SK-N-SH (cell line): ENCODE measurements at regions not wholly inside any gene's neighbourhood (a gene's known extent, or its start where the extent isn't known, plus 50 kb on each side); places are given as distances from the start of the nearest gene placed in this dataset.

Experiments
- CTCF ChIA-PET: fragments of 300-600, 350-600 bp; formaldehyde crosslinking; extraction: SDS; loops from one replicate; lab custom pipeline; 2021; lab: Yijun Ruan, JAX
- POLR2A ChIA-PET: fragments of 350-600 bp; sonication (Branson Sonifier 250); formaldehyde crosslinking; extraction: SDS; loops from one replicate; lab custom pipeline; 2020; ENCODE audit warnings: antibody characterized with exemption, inconsistent platforms; lab: Yijun Ruan, JAX
- DNase-seq: peaks from one replicate; pipeline ENCODE4 v3.0.0; 2012
- H2AFZ ChIP-seq: fragments of 200-600 bp; sonication (generic); 2 replicates; pipeline ENCODE4 v1.8.1; 2016; ENCODE audit warnings: antibody characterized with exemption, mild to moderate bottlenecking, low read depth
- H3F3A ChIP-seq: fragments of 200-600 bp; sonication (generic); replicated peaks from 2 replicates; pipeline ENCODE3; 2016; ENCODE audit warnings: antibody characterized with exemption, mild to moderate bottlenecking; ENCODE audit not compliant: insufficient read depth
- H3K27ac ChIP-seq, 2 experiments: fragments of 200-500 bp in 1 of 2; fragments of 200-600 bp in 1 of 2; sonication (Bioruptor generic) in 1 of 2; sonication (generic), shearing (Covaris generic) in 1 of 2; 2 replicates each; pipeline versions ENCODE4 v1.5.1 to v1.6.1; 2014 to 2016; ENCODE audit warnings: low read depth in 2 of 2, inconsistent platforms in 1 of 2, low read length in 1 of 2, mild to moderate bottlenecking in 1 of 2, mixed read lengths in 1 of 2
- H3K27me3 ChIP-seq: fragments of 200-600 bp; sonication (generic), shearing (Covaris generic); 2 replicates; pipeline ENCODE4 v1.6.1; 2016; ENCODE audit warnings: mixed run types; ENCODE audit not compliant: insufficient read depth
- H3K36me3 ChIP-seq, 2 experiments: fragments of 200-500 bp in 1 of 2; fragments of 200-600 bp in 1 of 2; sonication (Bioruptor generic) in 1 of 2; sonication (generic) in 1 of 2; replicated peaks in 1 of 2; 2 replicates each; pipeline versions ENCODE3 to v1.5.1; 2014 to 2016; ENCODE audit warnings: low read length in 1 of 2, mild to moderate bottlenecking in 1 of 2; ENCODE audit not compliant: insufficient read depth in 2 of 2, control insufficient read depth in 1 of 2
- H3K4me1 ChIP-seq, 2 experiments: fragments of 200-500 bp in 1 of 2; fragments of 200-600 bp in 1 of 2; sonication (Bioruptor generic) in 1 of 2; sonication (generic), shearing (Covaris generic) in 1 of 2; 2 replicates each; pipeline versions ENCODE4 v1.5.1 to v1.6.1; 2014 to 2016; ENCODE audit warnings: low read depth in 1 of 2, low read length in 1 of 2, mixed run types in 1 of 2; ENCODE audit not compliant: insufficient read depth in 2 of 2, control insufficient read depth in 1 of 2
- H3K4me2 ChIP-seq: fragments of 200-600 bp; sonication (generic), shearing (Covaris generic); 2 replicates; pipeline ENCODE4 v1.6.1; 2017; ENCODE audit warnings: mixed run types
- H3K4me3 ChIP-seq, 2 experiments: fragments of 200-500 bp in 1 of 2; fragments of 200-600 bp in 1 of 2; sonication (Bioruptor generic) in 1 of 2; sonication (generic), shearing (Covaris generic) in 1 of 2; 2 replicates each; pipeline versions ENCODE4 v1.5.1 to v1.8.1; 2014 to 2016; ENCODE audit warnings: low read depth in 2 of 2, inconsistent platforms in 1 of 2, low read length in 1 of 2, mild to moderate bottlenecking in 1 of 2, mixed read lengths in 1 of 2, moderate library complexity in 1 of 2
- H3K79me2 ChIP-seq: fragments of 200-600 bp; sonication (generic); 2 replicates; pipeline ENCODE4 v1.8.1; 2017; ENCODE audit warnings: mild to moderate bottlenecking; ENCODE audit not compliant: insufficient read depth
- H3K9ac ChIP-seq: fragments of 200-600 bp; sonication (generic); 2 replicates; pipeline ENCODE4 v1.6.1; 2017; ENCODE audit warnings: mixed run types
- H3K9me2 ChIP-seq: fragments of 200-600 bp; sonication (generic); 2 replicates; pipeline ENCODE4 v1.6.1; 2017; ENCODE audit warnings: mixed run types
- H3K9me3 ChIP-seq: fragments of 200-600 bp; sonication (generic); 2 replicates; pipeline ENCODE4 v1.6.1; 2017; ENCODE audit warnings: mixed run types, mild to moderate bottlenecking, moderate library complexity
- H4K20me1 ChIP-seq: fragments of 200-600 bp; sonication (generic); 2 replicates; pipeline ENCODE4 v1.6.1; 2017; ENCODE audit warnings: mild to moderate bottlenecking, mixed run types; ENCODE audit not compliant: insufficient read depth
- CHD2 ChIP-seq: fragments of 150-350 bp; IDR thresholded peaks from 2 replicates; pipeline ENCODE4 v1.6.1; 2018; ENCODE audit warnings: low read length; ENCODE audit not compliant: partially characterized antibody
- EZH2phosphoT487 ChIP-seq: fragments of 200-600 bp; sonication (generic); IDR thresholded peaks from 2 replicates; pipeline ENCODE4 v1.6.1; 2017; ENCODE audit warnings: low read depth, mixed run types, mild to moderate bottlenecking, antibody characterized with exemption, moderate library complexity, borderline replicate concordance
- FOXM1 ChIP-seq: IDR thresholded peaks from 2 replicates; pipeline ENCODE4 v1.4.0; 2012; ENCODE audit warnings: low read depth, mild to moderate bottlenecking
- GATA2 ChIP-seq: sonication (generic); formaldehyde crosslinking; IDR thresholded peaks from 2 replicates; pipeline ENCODE4 v1.5.0; 2020; ENCODE audit warnings: mild to moderate bottlenecking, missing genetic modification reagents
- IRF3 ChIP-seq: fragments of 150-350 bp; IDR thresholded peaks from 2 replicates; pipeline ENCODE4 v1.6.1; 2016; ENCODE audit warnings: mild to moderate bottlenecking, low read depth, low read length
- JUND ChIP-seq: IDR thresholded peaks from 2 replicates; pipeline ENCODE4 v1.4.0; 2012
- MEF2A ChIP-seq: IDR thresholded peaks from 2 replicates; pipeline ENCODE4 v1.4.0; 2012; ENCODE audit warnings: low read depth, borderline replicate concordance
- NRF1 ChIP-seq: IDR thresholded peaks from 2 replicates; pipeline ENCODE4 v1.6.1; 2012; ENCODE audit warnings: low read depth, mild to moderate bottlenecking, low read length
- POLR2AphosphoS5 ChIP-seq: IDR thresholded peaks from 2 replicates; pipeline ENCODE4 v1.6.1; 2012; ENCODE audit warnings: low read depth, low read length
- RAD21 ChIP-seq: IDR thresholded peaks from 2 replicates; pipeline ENCODE4 v1.6.1; 2012; ENCODE audit warnings: mild to moderate bottlenecking, low read length
- RCOR1 ChIP-seq: fragments of 150-350 bp; IDR thresholded peaks from 2 replicates; pipeline ENCODE4 v1.6.1; 2017; ENCODE audit warnings: antibody characterized with exemption, low read length
- SIN3A ChIP-seq: IDR thresholded peaks from 2 replicates; pipeline ENCODE4 v1.6.1; 2012; ENCODE audit warnings: low read depth, mild to moderate bottlenecking, low read length, moderate library complexity, borderline replicate concordance
- SMC3 ChIP-seq: IDR thresholded peaks from 2 replicates; pipeline ENCODE4 v1.6.1; 2012; ENCODE audit warnings: low read depth, low read length, improper control_type of control experiment
- TAF1 ChIP-seq: IDR thresholded peaks from 2 replicates; pipeline ENCODE4 v1.6.1; 2012; ENCODE audit warnings: low read depth, mild to moderate bottlenecking, low read length, moderate library complexity, borderline replicate concordance
- TCF12 ChIP-seq: IDR thresholded peaks from 2 replicates; pipeline ENCODE4 v1.4.0; 2012
- USF1 ChIP-seq: IDR thresholded peaks from 2 replicates; pipeline ENCODE4 v1.4.0; 2012; ENCODE audit warnings: low read depth, borderline replicate concordance
- WGBS: methylation state at CpG from one replicate; pipeline ENCODE4 v1.1.6; 2017; ENCODE audit warnings: low lambda C conversion rate; 5-methylcytosine and 5-hydroxymethylcytosine counted together
- TF ChIP-seq, protein P1 (sequence below): IDR thresholded peaks from 2 replicates; pipeline ENCODE4 v1.6.1; 2012; ENCODE audit warnings: mild to moderate bottlenecking, low read depth, low read length, moderate library complexity

DNA sequence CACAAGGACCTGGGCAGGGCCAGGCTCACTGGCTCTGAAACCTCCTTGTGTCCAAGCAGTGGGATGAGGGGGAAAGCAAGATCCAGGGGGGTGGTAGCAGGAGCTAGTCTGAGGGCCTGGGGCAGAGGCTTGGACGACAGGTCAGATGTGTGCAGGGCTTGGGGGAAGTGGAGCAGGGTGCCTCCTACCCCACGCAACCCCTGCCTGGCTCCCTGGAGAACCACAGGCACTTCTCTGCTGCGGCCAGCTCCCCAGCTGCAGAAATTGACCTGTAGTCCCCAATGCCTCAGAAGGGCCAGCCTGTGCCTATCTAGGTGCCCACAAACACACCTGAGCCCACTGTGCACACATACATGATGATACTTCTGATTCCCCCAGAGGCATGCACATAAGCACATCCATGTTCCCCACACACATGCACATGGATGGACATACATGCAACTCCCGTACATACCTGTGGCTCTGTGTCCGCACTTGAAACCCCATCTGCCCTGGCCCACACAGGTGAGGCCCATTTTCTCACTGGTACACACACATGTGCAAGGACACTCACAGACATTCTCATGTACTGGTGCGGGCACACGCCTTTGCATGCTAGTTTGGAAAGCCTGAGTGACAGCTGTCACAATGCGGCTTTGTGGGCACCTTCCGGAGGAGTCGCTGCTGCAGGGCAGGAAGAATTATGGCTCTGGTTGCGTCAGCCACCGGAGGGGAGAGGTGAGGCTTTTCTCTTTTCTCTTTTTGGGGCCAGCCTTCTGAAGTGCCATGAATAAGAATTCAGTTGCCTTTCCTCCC lies 247.2 kb upstream of the CSF3R start:
- Histone ChIP-seq H3K9me2 (no peaks in the 10 kb centered on the region), H4K20me1 (no peaks in the 10 kb centered on the region), H3K36me3 (no peaks in the 10 kb centered on the region), H2AFZ (no peak overlapping the region), H3K9me3 (no peaks in the 10 kb centered on the region), H3K27ac (no peak overlapping the region), H3K27me3 (no peaks in the 10 kb centered on the region), H3F3A (no peaks in the 10 kb centered on the region), H3K4me1 (no peaks in the 10 kb centered on the region), H3K4me2 (no peak overlapping the region), H3K4me3 (no peak overlapping the region), H3K9ac (no peak overlapping the region), H3K79me2 (no peaks in the 10 kb centered on the region)
- 62% methylated on average over 9 of the region's 12 CpGs for WGBS
- TF ChIP-seq RAD21 = no peak
- CTCF ChIA-PET = interaction anchor here (0.7 to 1.3 kb wide), 2 partner anchors 20 to 135 kb away, joined by 3 read pairs; no protein-coding TSS in a partner anchor
- DNase-seq = no peak
- POLR2A ChIA-PET = no interaction called here

DNA sequence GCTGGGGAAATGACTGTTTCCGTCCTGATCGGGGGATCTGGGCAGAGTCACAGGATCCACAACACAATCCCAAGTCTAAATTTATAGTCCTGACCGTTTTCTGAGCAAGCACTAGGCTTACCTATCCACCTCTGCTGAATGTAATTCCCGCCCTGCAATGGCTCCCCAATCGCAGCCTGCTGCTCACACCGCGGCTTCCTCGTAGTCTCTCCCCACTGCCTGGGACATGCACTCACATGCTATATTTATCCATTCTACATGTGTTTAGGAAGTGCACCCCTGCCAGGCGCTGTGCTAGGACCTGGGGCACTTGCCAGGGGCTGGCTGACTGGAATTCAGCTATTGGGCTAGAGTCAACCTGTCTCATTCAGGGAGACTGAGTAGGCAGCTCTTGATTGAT lies 246.6 kb upstream of the CSF3R start:
- H3K27me3 ChIP-seq = no peaks in the 10 kb centered on the region
- no peaks in the 10 kb centered on the region for H4K20me1 ChIP-seq
- no peak overlapping the region for H3K27ac ChIP-seq
- no peak for TF ChIP-seq TAF1
- no peak for TF ChIP-seq MEF2A
- TF ChIP-seq, protein P1, sequence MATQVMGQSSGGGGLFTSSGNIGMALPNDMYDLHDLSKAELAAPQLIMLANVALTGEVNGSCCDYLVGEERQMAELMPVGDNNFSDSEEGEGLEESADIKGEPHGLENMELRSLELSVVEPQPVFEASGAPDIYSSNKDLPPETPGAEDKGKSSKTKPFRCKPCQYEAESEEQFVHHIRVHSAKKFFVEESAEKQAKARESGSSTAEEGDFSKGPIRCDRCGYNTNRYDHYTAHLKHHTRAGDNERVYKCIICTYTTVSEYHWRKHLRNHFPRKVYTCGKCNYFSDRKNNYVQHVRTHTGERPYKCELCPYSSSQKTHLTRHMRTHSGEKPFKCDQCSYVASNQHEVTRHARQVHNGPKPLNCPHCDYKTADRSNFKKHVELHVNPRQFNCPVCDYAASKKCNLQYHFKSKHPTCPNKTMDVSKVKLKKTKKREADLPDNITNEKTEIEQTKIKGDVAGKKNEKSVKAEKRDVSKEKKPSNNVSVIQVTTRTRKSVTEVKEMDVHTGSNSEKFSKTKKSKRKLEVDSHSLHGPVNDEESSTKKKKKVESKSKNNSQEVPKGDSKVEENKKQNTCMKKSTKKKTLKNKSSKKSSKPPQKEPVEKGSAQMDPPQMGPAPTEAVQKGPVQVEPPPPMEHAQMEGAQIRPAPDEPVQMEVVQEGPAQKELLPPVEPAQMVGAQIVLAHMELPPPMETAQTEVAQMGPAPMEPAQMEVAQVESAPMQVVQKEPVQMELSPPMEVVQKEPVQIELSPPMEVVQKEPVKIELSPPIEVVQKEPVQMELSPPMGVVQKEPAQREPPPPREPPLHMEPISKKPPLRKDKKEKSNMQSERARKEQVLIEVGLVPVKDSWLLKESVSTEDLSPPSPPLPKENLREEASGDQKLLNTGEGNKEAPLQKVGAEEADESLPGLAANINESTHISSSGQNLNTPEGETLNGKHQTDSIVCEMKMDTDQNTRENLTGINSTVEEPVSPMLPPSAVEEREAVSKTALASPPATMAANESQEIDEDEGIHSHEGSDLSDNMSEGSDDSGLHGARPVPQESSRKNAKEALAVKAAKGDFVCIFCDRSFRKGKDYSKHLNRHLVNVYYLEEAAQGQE = no peak
- no peak for TF ChIP-seq SMC3
- TF ChIP-seq SIN3A = no peak
- TF ChIP-seq POLR2AphosphoS5 = no peak
- TF ChIP-seq GATA2 (CRISPR knock-in tag) = no peak
- TF ChIP-seq RAD21 = no peak
- TF ChIP-seq NRF1 = no peak
- TF ChIP-seq JUND = no peak
- no peak for TF ChIP-seq RCOR1
- TF ChIP-seq TCF12 = no peak
- TF ChIP-seq CHD2 = no peak
- no peak for TF ChIP-seq USF1
- TF ChIP-seq IRF3 = no peak
- TF ChIP-seq FOXM1 = no peak
- TF ChIP-seq EZH2phosphoT487 = no peak
- no peaks in the 10 kb centered on the region for H3K9me3 ChIP-seq
- no peak overlapping the region for H3K9ac ChIP-seq
- no peak overlapping the region for H2AFZ ChIP-seq
- no peak overlapping the region for H3K4me3 ChIP-seq
- H3K36me3 ChIP-seq = no peaks in the 10 kb centered on the region
- CTCF ChIA-PET = interaction anchor here (0.7 kb wide), 1 partner anchor 135 kb away, joined by 3 read pairs; no protein-coding TSS in a partner anchor
- no peaks in the 10 kb centered on the region for H3K9me2 ChIP-seq
- H3K4me1 ChIP-seq = no peaks in the 10 kb centered on the region
- H3K79me2 ChIP-seq = no peaks in the 10 kb centered on the region
- H3F3A ChIP-seq = no peaks in the 10 kb centered on the region
- H3K4me2 ChIP-seq = no peak overlapping the region
- DNase-seq = no peak
- POLR2A ChIA-PET = no interaction called here
- 57% methylated on average over 9 of the region's 9 CpGs for WGBS
